GM23248 (cell line): ENCODE measurements at regions not wholly inside any gene's neighbourhood (a gene's known extent, or its start where the extent isn't known, plus 50 kb on each side); places are given as distances from the start of the nearest gene placed in this dataset.

Experiments used
- DNase-seq: peaks from one replicate; pipeline ENCODE4 v3.0.0-alpha.2; 2015
- H2AFZ ChIP-seq: fragments of 200-600 bp; sonication (generic); 2 replicates; pipeline ENCODE4 v1.6.1; 2016; ENCODE audit warnings: antibody characterized with exemption
- H3F3A ChIP-seq: fragments of 200-600 bp; sonication (generic); 2 replicates; pipeline ENCODE4 v1.6.1; 2016; ENCODE audit warnings: mild to moderate bottlenecking, antibody characterized with exemption, mixed run types; ENCODE audit not compliant: insufficient read depth
- H3K27ac ChIP-seq: fragments of 200-600 bp; sonication (generic); 2 replicates; pipeline ENCODE4 v1.5.1; 2016; ENCODE audit warnings: mild to moderate bottlenecking
- H3K27me3 ChIP-seq: fragments of 200-600 bp; sonication (generic); replicated peaks from 2 replicates; pipeline ENCODE4 v1.6.1; 2016; ENCODE audit warnings: mild to moderate bottlenecking; ENCODE audit not compliant: insufficient read depth
- H3K36me3 ChIP-seq: fragments of 200-600 bp; sonication (generic); 2 replicates; pipeline ENCODE4 v1.6.1; 2016; ENCODE audit warnings: low read depth, mild to moderate bottlenecking
- H3K4me1 ChIP-seq: fragments of 200-600 bp; sonication (generic); 2 replicates; pipeline ENCODE4 v1.6.1; 2016; ENCODE audit warnings: mild to moderate bottlenecking; ENCODE audit not compliant: insufficient read depth
- H3K4me2 ChIP-seq: fragments of 200-600 bp; sonication (generic); one replicate; pipeline ENCODE4 v1.6.1; 2016; ENCODE audit warnings: mild to moderate bottlenecking; ENCODE audit not compliant: unreplicated experiment
- H3K4me3 ChIP-seq: fragments of 200-600 bp; sonication (generic); 2 replicates; pipeline ENCODE4 v1.5.1; 2016; ENCODE audit warnings: mild to moderate bottlenecking
- H3K79me2 ChIP-seq: fragments of 200-600 bp; sonication (generic); 2 replicates; pipeline ENCODE4 v1.6.1; 2016; ENCODE audit warnings: mild to moderate bottlenecking; ENCODE audit not compliant: insufficient read depth
- H3K9ac ChIP-seq: fragments of 200-600 bp; sonication (generic); 2 replicates; pipeline ENCODE4 v1.6.1; 2016; ENCODE audit warnings: mild to moderate bottlenecking
- H3K9me2 ChIP-seq: fragments of 200-600 bp; sonication (generic); 2 replicates; pipeline ENCODE4 v1.6.1; 2016; ENCODE audit warnings: mixed run types, mild to moderate bottlenecking, moderate library complexity; ENCODE audit not compliant: insufficient read depth
- H3K9me3 ChIP-seq: fragments of 200-600 bp; sonication (generic); one replicate; pipeline ENCODE4 v1.6.1; 2017; ENCODE audit warnings: low read depth
- H4K20me1 ChIP-seq: fragments of 200-600 bp; sonication (generic); 2 replicates; pipeline ENCODE4 v1.6.0; 2016; ENCODE audit not compliant: insufficient read depth
- EZH2 ChIP-seq: fragments of 200-600 bp; sonication (generic); IDR thresholded peaks from 2 replicates; pipeline ENCODE4 v1.6.1; 2018; ENCODE audit warnings: antibody characterized with exemption, mild to moderate bottlenecking; ENCODE audit not compliant: insufficient read depth, poor library complexity, severe bottlenecking
- EZH2phosphoT487 ChIP-seq: fragments of 200-600 bp; sonication (generic); IDR thresholded peaks from 2 replicates; pipeline ENCODE4 v1.6.1; 2018; ENCODE audit warnings: antibody characterized with exemption, moderate library complexity, mild to moderate bottlenecking, low read depth; ENCODE audit not compliant: insufficient read depth
- WGBS, 2 experiments: methylation state at CpG; one replicate each; pipeline ENCODE4 v1.1.6; 2015 to 2017; ENCODE audit warnings: low lambda C conversion rate in 2 of 2, low coverage in 1 of 2; ENCODE audit errors: missing lambda C conversion rate in 2 of 2; 5-methylcytosine and 5-hydroxymethylcytosine counted together
- in situ Hi-C: fragments of 300-500 bp; cut with MboI; formaldehyde crosslinking; loops from 2 replicates; pipeline ENCODE4 v1.15.0; 2020

GRCh38 chr4:75306506-75306905, 207.7 kb downstream of the RCHY1 start:
- Histone ChIP-seq H2AFZ (no peak overlapping the region), H3K9ac (no peak overlapping the region), H3F3A (no peaks in the 10 kb centered on the region), H3K27ac (no peak overlapping the region), H3K4me3 (no peak overlapping the region), H3K9me2 (no peaks in the 10 kb centered on the region), H4K20me1 (no peaks in the 10 kb centered on the region), H3K9me3 (no peaks in the 10 kb centered on the region), H3K36me3 (no peaks in the 10 kb centered on the region), H3K4me1 (no peaks in the 10 kb centered on the region), H3K79me2 (no peaks in the 10 kb centered on the region), H3K4me2 (no peak overlapping the region), H3K27me3 (no peaks in the 10 kb centered on the region)
- TF ChIP-seq EZH2phosphoT487 (no peak), EZH2 (no peak)
- in situ Hi-C loops: no loop called here
- 31 to 35% methylated on average over 3 of the region's 3 CpGs for WGBS, 2 experiments
- DNase-seq: no peak

GRCh38 chr4:75302648-75303047, 211.6 kb downstream of the RCHY1 start:
- WGBS, 2 experiments: 4% methylated on average over 2 of the region's 2 CpGs
- Histone ChIP-seq H4K20me1 (no peaks in the 10 kb centered on the region), H3K9me2 (no peaks in the 10 kb centered on the region), H3K4me1 (no peaks in the 10 kb centered on the region), H3K9ac (no peak overlapping the region), H3K27ac (no peak overlapping the region), H3K4me3 (no peak overlapping the region), H3K9me3 (no peaks in the 10 kb centered on the region), H3K79me2 (no peaks in the 10 kb centered on the region), H3K4me2 (no peak overlapping the region), H3K36me3 (no peaks in the 10 kb centered on the region), H2AFZ (no peak overlapping the region), H3F3A (no peaks in the 10 kb centered on the region), H3K27me3 (no peaks in the 10 kb centered on the region)
- DNase-seq: no peak
- in situ Hi-C loops: no loop called here
- TF ChIP-seq EZH2phosphoT487 (no peak), EZH2 (no peak)

GRCh38 chr4:75289914-75290582, 224.2 kb downstream of the RCHY1 start:
- Histone ChIP-seq H2AFZ (no peak overlapping the region), H3K4me2 (no peak overlapping the region), H3K27me3 (no peaks in the 10 kb centered on the region), H4K20me1 (no peaks in the 10 kb centered on the region), H3K9me2 (no peaks in the 10 kb centered on the region), H3K9me3 (no peaks in the 10 kb centered on the region), H3K36me3 (no peaks in the 10 kb centered on the region), H3K27ac (no peak overlapping the region), H3K4me1 (no peaks in the 10 kb centered on the region), H3K9ac (no peak overlapping the region), H3K4me3 (no peak overlapping the region), H3K79me2 (no peaks in the 10 kb centered on the region), H3F3A (no peaks in the 10 kb centered on the region)
- in situ Hi-C loops: no loop called here
- 3 to 5% methylated on average over 7 of the region's 7 CpGs for WGBS, 2 experiments
- peak; percentile 19 for DNase-seq
- TF ChIP-seq EZH2 (no peak), EZH2phosphoT487 (no peak)

GRCh38 chr4:75287738-75288517, 226.3 kb downstream of the RCHY1 start:
- Histone ChIP-seq H3K9me3 (no peaks in the 10 kb centered on the region), H3K36me3 (no peaks in the 10 kb centered on the region), H3K4me2 (no peak overlapping the region), H2AFZ (no peak overlapping the region), H3K79me2 (no peaks in the 10 kb centered on the region), H3K4me1 (no peaks in the 10 kb centered on the region), H3K27ac (no peak overlapping the region), H3K4me3 (no peak overlapping the region), H4K20me1 (no peaks in the 10 kb centered on the region), H3K27me3 (no peaks in the 10 kb centered on the region), H3K9me2 (no peaks in the 10 kb centered on the region), H3K9ac (no peak overlapping the region), H3F3A (no peaks in the 10 kb centered on the region)
- 14 to 20% methylated on average over 8 of the region's 8 CpGs for WGBS, 2 experiments
- in situ Hi-C loops: no loop called here
- no peak for TF ChIP-seq EZH2phosphoT487
- no peak for TF ChIP-seq EZH2
- DNase-seq: no peak
